Smooth muscle cell (in vitro differentiated cells): ENCODE measurements at regions not wholly inside any gene's neighbourhood (a gene's known extent, or its start where the extent isn't known, plus 50 kb on each side); places are given as distances from the start of the nearest gene placed in this dataset.

Experiments used
- DNase-seq: peaks from one replicate; lab custom pipeline; 2025; ENCODE audit not compliant: unreplicated experiment; lab: John Stamatoyannopoulos, UW
- H2AFZ ChIP-seq: fragments of 200-600 bp; sonication (generic); 2 replicates; pipeline ENCODE4 v1.6.0; 2016; ENCODE audit warnings: antibody characterized with exemption, low read depth, mild to moderate bottlenecking
- H3F3A ChIP-seq: fragments of 200-600 bp; sonication (generic); 2 replicates; pipeline ENCODE4 v1.6.0; 2017; ENCODE audit warnings: antibody characterized with exemption, low read depth
- H3K27ac ChIP-seq: fragments of 200-600 bp; sonication (generic); 2 replicates; pipeline ENCODE4 v1.5.1; 2016; ENCODE audit warnings: low read depth, mild to moderate bottlenecking
- H3K27me3 ChIP-seq: fragments of 200-600 bp; sonication (generic); 2 replicates; pipeline ENCODE4 v1.6.1; 2016; ENCODE audit warnings: low read depth, mild to moderate bottlenecking
- H3K36me3 ChIP-seq: fragments of 200-600 bp; sonication (generic); 2 replicates; pipeline ENCODE4 v1.5.1; 2016; ENCODE audit warnings: low read depth
- H3K4me1 ChIP-seq: fragments of 200-600 bp; sonication (generic); 2 replicates; pipeline ENCODE4 v1.5.1; 2016; ENCODE audit warnings: low read depth
- H3K4me2 ChIP-seq: fragments of 200-600 bp; sonication (generic); 2 replicates; pipeline ENCODE4 v1.6.0; 2016; ENCODE audit warnings: mild to moderate bottlenecking
- H3K4me3 ChIP-seq: fragments of 200-600 bp; sonication (generic); 2 replicates; pipeline ENCODE4 v1.5.1; 2016; ENCODE audit warnings: mild to moderate bottlenecking
- H3K79me2 ChIP-seq: fragments of 200-600 bp; sonication (generic); 2 replicates; pipeline ENCODE4 v1.6.0; 2016; ENCODE audit warnings: low read depth, mild to moderate bottlenecking
- H3K9ac ChIP-seq: fragments of 200-600 bp; sonication (generic); 2 replicates; pipeline ENCODE4 v1.6.0; 2016; ENCODE audit warnings: low read depth
- H3K9me3 ChIP-seq: fragments of 200-600 bp; sonication (generic); replicated peaks from 2 replicates; pipeline ENCODE4 v1.5.1; 2016; ENCODE audit warnings: low read depth
- H4K20me1 ChIP-seq: fragments of 200-600 bp; sonication (generic); 2 replicates; pipeline ENCODE4 v1.6.0; 2016; ENCODE audit warnings: low read depth
- CTCF ChIP-seq: fragments of 200-600 bp; sonication (generic); IDR thresholded peaks from 2 replicates; pipeline ENCODE4 v1.5.1; 2017; ENCODE audit warnings: borderline replicate concordance, mild to moderate bottlenecking, antibody characterized with exemption; ENCODE audit not compliant: insufficient read depth, poor library complexity, severe bottlenecking
- WGBS: methylation state at CpG from one replicate; pipeline ENCODE4 v1.1.7; 2016; ENCODE audit warnings: low lambda C conversion rate; 5-methylcytosine and 5-hydroxymethylcytosine counted together

GRCh38 chr12:105724641-105725040, 394.1 kb downstream of the C12orf75 start:
- Histone ChIP-seq H3K4me1 (peaks cover 27% of the 10 kb centered on the region), H3K9ac (no peak overlapping the region), H3K27ac (peak overlapping the region; percentile 53), H3K4me3 (no peak overlapping the region), H3K9me3 (no peaks in the 10 kb centered on the region), H3K27me3 (no peaks in the 10 kb centered on the region), H2AFZ (peak overlapping the region; percentile 18), H3K79me2 (no peaks in the 10 kb centered on the region), H3F3A (no peaks in the 10 kb centered on the region), H3K4me2 (peak overlapping the region; percentile 30), H3K36me3 (no peaks in the 10 kb centered on the region), H4K20me1 (no peaks in the 10 kb centered on the region)
- no peak for DNase-seq
- 45% methylated on average over 4 of the region's 4 CpGs for whole genome bisulfite sequencing
- no peak for TF ChIP-seq CTCF

- no peak for TF ChIP-seq CTCF
- Histone ChIP-seq H3K36me3 (no peaks in the 10 kb centered on the region), H3K9ac (no peak overlapping the region), H3K27me3 (no peaks in the 10 kb centered on the region), H2AFZ (peak overlapping the region; percentile 18), H3K4me1 (peaks cover 27% of the 10 kb centered on the region), H3K4me3 (no peak overlapping the region), H3K79me2 (no peaks in the 10 kb centered on the region), H3K9me3 (no peaks in the 10 kb centered on the region), H3K27ac (peak overlapping the region; percentile 53), H3F3A (no peaks in the 10 kb centered on the region), H3K4me2 (peak overlapping the region; percentile 30), H4K20me1 (no peaks in the 10 kb centered on the region)
- DNase-seq = no peak
These were observed 394.6 kb downstream of the C12orf75 start for GRCh38 chr12:105725054-105725453.

GRCh38 chr12:105729181-105729771, 398.8 kb downstream of the C12orf75 start:
- Histone ChIP-seq H3K4me3 (no peak overlapping the region), H3K36me3 (no peaks in the 10 kb centered on the region), H3K27me3 (no peaks in the 10 kb centered on the region), H3K4me2 (no peak overlapping the region), H3K27ac (no peak overlapping the region), H3F3A (no peaks in the 10 kb centered on the region), H4K20me1 (no peaks in the 10 kb centered on the region), H3K79me2 (no peaks in the 10 kb centered on the region), H3K9me3 (no peaks in the 10 kb centered on the region), H3K4me1 (peaks cover 7% of the 10 kb centered on the region), H3K9ac (no peak overlapping the region), H2AFZ (no peak overlapping the region)
- WGBS = 91% methylated on average over 2 of the region's 2 CpGs
- no peak for DNase-seq
- no peak for TF ChIP-seq CTCF

- no peak overlapping the region for H3K9ac ChIP-seq
- no peaks in the 10 kb centered on the region for H4K20me1 ChIP-seq
- H2AFZ ChIP-seq = no peak overlapping the region
- peaks cover under 1% of the 10 kb centered on the region for H3K4me1 ChIP-seq
- no peak overlapping the region for H3K4me3 ChIP-seq
- H3K9me3 ChIP-seq = no peaks in the 10 kb centered on the region
- H3F3A ChIP-seq = no peaks in the 10 kb centered on the region
- H3K79me2 ChIP-seq = no peaks in the 10 kb centered on the region
- H3K4me2 ChIP-seq = no peak overlapping the region
- H3K27ac ChIP-seq = no peak overlapping the region
- no peaks in the 10 kb centered on the region for H3K36me3 ChIP-seq
- no peak for TF ChIP-seq CTCF
- DNase-seq = no peak
- no peaks in the 10 kb centered on the region for H3K27me3 ChIP-seq
These were observed 399.4 kb downstream of the C12orf75 start for GRCh38 chr12:105729926-105730325.
